CD8-positive, alpha-beta memory T cell (primary cell): ENCODE measurements at regions not wholly inside any gene's neighbourhood (a gene's known extent, or its start where the extent isn't known, plus 50 kb on each side); places are given as distances from the start of the nearest gene placed in this dataset.

ENCODE experiments used
- CTCF ChIA-PET: fragments of 350-600 bp; sonication (Branson Sonifier 250); formaldehyde crosslinking; loops from one replicate; lab custom pipeline; 2021; ENCODE audit warnings: antibody characterized with exemption; lab: Charles Lee
- POLR2A ChIA-PET: fragments of 350-600 bp; sonication (Branson Sonifier 250); formaldehyde crosslinking; loops from one replicate; lab custom pipeline; 2021; ENCODE audit warnings: antibody characterized with exemption; lab: Charles Lee
- DNase-seq, 5 donors: peaks; one replicate each; pipeline versions ENCODE4 v3.0.0 to v3.0.0-alpha.2; 2020 to 2022; ENCODE audit warnings: mixed read lengths in 1 of 5
- H3K27ac ChIP-seq: one replicate; pipeline ENCODE4 v1.7.0; 2013; ENCODE audit warnings: low read depth, mild to moderate bottlenecking, low read length, moderate library complexity
- H3K27me3 ChIP-seq: 2 replicates; pipeline ENCODE4 v1.7.0; 2013; ENCODE audit warnings: low read length, mild to moderate bottlenecking; ENCODE audit not compliant: insufficient read depth, poor library complexity, severe bottlenecking
- H3K36me3 ChIP-seq: 2 replicates; pipeline ENCODE4 v1.7.0; 2013; ENCODE audit warnings: mild to moderate bottlenecking, low read length, moderate library complexity; ENCODE audit not compliant: insufficient read depth
- H3K4me1 ChIP-seq: 2 replicates; pipeline ENCODE4 v1.7.0; 2013; ENCODE audit warnings: mild to moderate bottlenecking, low read length, moderate library complexity; ENCODE audit not compliant: insufficient read depth
- H3K4me3 ChIP-seq: 2 replicates; pipeline ENCODE4 v1.7.0; 2013; ENCODE audit warnings: mild to moderate bottlenecking, low read length
- H3K9me3 ChIP-seq: 2 replicates; pipeline ENCODE4 v1.7.0; 2013; ENCODE audit warnings: mild to moderate bottlenecking, low read length
- H3K27ac Mint-ChIP-seq, 8 donors: one replicate each; pipeline ENCODE4 v1.8.0; 2020 to 2021; ENCODE audit warnings: mixed read lengths in 8 of 8, mild to moderate bottlenecking in 6 of 8, inconsistent platforms in 3 of 8, moderate library complexity in 3 of 8
- H3K27me3 Mint-ChIP-seq, 2 donors: one replicate each; pipeline ENCODE4 v1.8.0; 2020 to 2021; ENCODE audit warnings: mixed read lengths in 2 of 2, mild to moderate bottlenecking in 1 of 2, moderate library complexity in 1 of 2
- H3K36me3 Mint-ChIP-seq, 3 donors: one replicate each; pipeline ENCODE4 v1.8.0; 2020 to 2021; ENCODE audit warnings: mixed read lengths in 3 of 3, inconsistent platforms in 1 of 3, mild to moderate bottlenecking in 1 of 3
- H3K4me1 Mint-ChIP-seq, 3 donors: one replicate each; pipeline ENCODE4 v1.8.0; 2020 to 2021; ENCODE audit warnings: mixed read lengths in 3 of 3, inconsistent platforms in 1 of 3, mild to moderate bottlenecking in 1 of 3
- H3K4me3 Mint-ChIP-seq, 7 donors: one replicate each; pipeline ENCODE4 v1.8.0; 2020 to 2021; ENCODE audit warnings: mixed read lengths in 7 of 7, mild to moderate bottlenecking in 6 of 7, moderate library complexity in 4 of 7, inconsistent platforms in 2 of 7
- H3K9me3 Mint-ChIP-seq, 5 donors: one replicate each; pipeline ENCODE4 v1.8.0; 2020 to 2022; ENCODE audit warnings: mixed read lengths in 5 of 5, mild to moderate bottlenecking in 3 of 5, moderate library complexity in 2 of 5, inconsistent platforms in 1 of 5

DNA sequence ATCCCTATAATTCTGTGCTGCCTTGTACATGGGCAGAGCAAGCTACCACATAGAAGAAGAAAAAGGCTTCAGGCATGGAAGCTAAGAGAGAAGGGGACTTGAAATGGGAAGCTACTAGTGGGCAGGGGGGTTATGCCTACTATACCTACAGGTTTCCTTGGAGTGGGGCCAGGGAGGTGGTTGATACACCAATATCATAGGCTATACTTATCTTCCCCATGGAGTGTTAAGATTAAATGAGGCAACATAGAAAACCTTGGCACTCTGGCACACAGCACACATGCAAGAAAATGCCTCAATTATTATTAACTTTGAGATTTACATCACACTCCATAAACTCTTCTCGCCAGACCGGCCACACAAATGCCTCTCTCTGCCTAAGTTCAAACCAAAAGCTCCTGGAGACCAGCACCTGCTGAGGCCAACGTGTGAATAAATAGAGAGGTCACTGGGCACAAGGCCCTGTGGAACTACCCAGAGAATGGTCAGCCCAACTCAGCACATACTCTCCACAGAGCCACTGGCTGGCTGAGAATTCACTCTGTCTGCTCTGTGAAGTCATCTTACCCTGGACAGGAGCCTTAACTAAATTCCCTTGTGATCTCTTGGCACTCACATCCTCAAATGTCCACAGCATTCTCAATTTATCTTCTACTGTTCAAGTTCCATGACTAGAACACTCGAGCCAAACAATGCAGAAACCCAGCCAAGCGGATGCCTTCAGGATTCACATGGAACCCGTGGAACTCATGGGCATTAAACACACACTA is 498.7 kb downstream of the BCL11A start:
- Histone ChIP-seq H3K27ac (no peak overlapping the region), H3K4me1 (no peaks in the 10 kb centered on the region), H3K9me3 (no peaks in the 10 kb centered on the region), H3K27me3 (no peaks in the 10 kb centered on the region), H3K36me3 (no peaks in the 10 kb centered on the region), H3K4me3 (no peak overlapping the region)
- no peaks in the 10 kb centered on the region for H3K4me1 Mint-ChIP-seq
- no peak for DNase-seq
- peaks cover 0 to 5% of the 10 kb centered on the region in 2 donors for H3K27me3 Mint-ChIP-seq
- peaks cover 0 to 13% (median 2%) of the 10 kb centered on the region in 5 donors for H3K9me3 Mint-ChIP-seq
- ChIA-PET CTCF (no interaction called here), POLR2A (no interaction called here)
- no peaks in the 10 kb centered on the region for H3K36me3 Mint-ChIP-seq
- no peak overlapping the region for H3K4me3 Mint-ChIP-seq
- H3K27ac Mint-ChIP-seq, result no peak overlapping the region

DNA sequence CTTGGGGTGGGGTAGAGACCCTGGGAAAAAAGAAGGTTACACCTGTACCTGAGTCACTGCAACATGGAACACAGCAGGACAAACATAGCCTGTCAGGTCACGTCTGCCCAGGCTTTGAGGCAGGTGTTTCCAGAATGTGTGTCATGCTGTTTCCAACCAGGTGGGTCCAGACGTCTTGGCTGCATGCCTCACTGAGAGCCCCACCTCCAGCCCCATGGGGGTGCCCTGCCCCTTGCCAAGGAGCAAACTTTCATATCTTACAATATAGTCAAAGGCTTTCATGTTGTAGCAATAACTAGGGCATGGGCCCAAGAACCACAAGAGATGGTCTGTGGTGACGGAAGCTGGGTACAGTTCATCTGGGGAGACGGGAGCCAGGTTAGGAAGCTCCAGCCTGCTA is 499.7 kb downstream of the BCL11A start:
- POLR2A ChIA-PET, result no interaction called here
- Histone ChIP-seq H3K9me3 (no peaks in the 10 kb centered on the region), H3K4me1 (no peaks in the 10 kb centered on the region), H3K27ac (no peak overlapping the region), H3K4me3 (no peak overlapping the region), H3K27me3 (no peaks in the 10 kb centered on the region), H3K36me3 (no peaks in the 10 kb centered on the region)
- H3K27ac Mint-ChIP-seq, result no peak overlapping the region
- H3K4me1 Mint-ChIP-seq, result no peaks in the 10 kb centered on the region
- DNase-seq, result no peak
- H3K4me3 Mint-ChIP-seq, result no peak overlapping the region
- CTCF ChIA-PET, result no interaction called here
- H3K9me3 Mint-ChIP-seq, result peaks cover 0 to 13% (median 2%) of the 10 kb centered on the region in 5 donors
- H3K27me3 Mint-ChIP-seq, result peaks cover 0 to 5% of the 10 kb centered on the region in 2 donors
- H3K36me3 Mint-ChIP-seq, result no peaks in the 10 kb centered on the region

DNA sequence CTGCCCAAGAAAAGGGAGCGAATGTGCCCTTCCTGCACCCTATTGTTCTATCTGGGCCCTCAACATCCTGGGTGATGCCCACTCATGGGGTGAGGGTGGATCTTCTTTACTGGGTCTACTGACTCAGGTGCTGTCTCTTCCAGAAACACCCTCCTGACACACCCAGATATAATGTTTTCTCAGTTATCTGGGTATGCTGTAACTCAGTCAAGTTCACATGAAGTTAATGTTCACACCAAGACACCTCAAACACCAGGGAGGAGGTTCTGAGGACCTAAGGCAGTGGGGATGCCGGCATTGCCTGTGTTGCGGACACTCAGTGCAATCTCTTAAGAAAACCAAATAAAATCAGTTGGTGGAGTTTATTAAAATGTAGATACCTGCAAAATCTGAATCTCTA is 500.9 kb downstream of the BCL11A start:
- Mint-ChIP-seq H3K9me3 (peaks cover 0 to 11% (median 1%) of the 10 kb centered on the region in 5 donors), H3K4me3 (no peak overlapping the region), H3K4me1 (no peaks in the 10 kb centered on the region), H3K27ac (no peak overlapping the region), H3K36me3 (no peaks in the 10 kb centered on the region), H3K27me3 (peaks cover 0 to 5% of the 10 kb centered on the region in 2 donors)
- Histone ChIP-seq H3K27ac (no peak overlapping the region), H3K4me3 (no peak overlapping the region), H3K9me3 (no peaks in the 10 kb centered on the region), H3K4me1 (no peaks in the 10 kb centered on the region), H3K36me3 (no peaks in the 10 kb centered on the region), H3K27me3 (no peaks in the 10 kb centered on the region)
- POLR2A ChIA-PET, result no interaction called here
- no peak for DNase-seq
- CTCF ChIA-PET, result no interaction called here

DNA sequence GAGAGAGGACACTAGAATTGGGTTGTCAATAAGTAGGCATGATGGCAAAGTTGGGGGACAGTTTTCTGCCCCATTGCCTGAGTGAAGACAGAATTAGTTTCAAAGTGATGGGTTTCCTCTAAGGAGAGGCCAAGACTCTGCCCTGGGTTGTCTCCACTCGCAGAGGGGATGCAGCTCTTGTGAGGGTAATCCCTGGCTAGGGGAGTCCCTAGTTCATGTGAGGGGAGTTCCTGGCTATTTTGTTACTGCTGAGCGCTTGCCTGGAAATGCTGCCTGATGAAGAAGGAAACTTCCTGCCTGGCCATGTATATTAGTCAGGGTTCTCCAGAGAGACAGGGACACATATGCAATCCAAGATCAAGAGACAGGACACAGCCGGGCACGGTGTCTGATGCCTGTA is 501.5 kb downstream of the BCL11A start:
- no peaks in the 10 kb centered on the region for H3K9me3 ChIP-seq
- H3K27me3 Mint-ChIP-seq, result peaks cover 0 to 5% of the 10 kb centered on the region in 2 donors
- peaks cover 0 to 11% (median 1%) of the 10 kb centered on the region in 5 donors for H3K9me3 Mint-ChIP-seq
- H3K4me1 Mint-ChIP-seq, result no peaks in the 10 kb centered on the region
- ChIA-PET CTCF (no interaction called here), POLR2A (no interaction called here)
- DNase-seq, result no peak
- H3K4me3 Mint-ChIP-seq, result no peak overlapping the region
- no peaks in the 10 kb centered on the region for H3K36me3 ChIP-seq
- no peaks in the 10 kb centered on the region for H3K27me3 ChIP-seq
- no peaks in the 10 kb centered on the region for H3K36me3 Mint-ChIP-seq
- H3K4me1 ChIP-seq, result no peaks in the 10 kb centered on the region
- H3K4me3 ChIP-seq, result no peak overlapping the region
- no peak overlapping the region for H3K27ac ChIP-seq
- no peak overlapping the region for H3K27ac Mint-ChIP-seq

DNA sequence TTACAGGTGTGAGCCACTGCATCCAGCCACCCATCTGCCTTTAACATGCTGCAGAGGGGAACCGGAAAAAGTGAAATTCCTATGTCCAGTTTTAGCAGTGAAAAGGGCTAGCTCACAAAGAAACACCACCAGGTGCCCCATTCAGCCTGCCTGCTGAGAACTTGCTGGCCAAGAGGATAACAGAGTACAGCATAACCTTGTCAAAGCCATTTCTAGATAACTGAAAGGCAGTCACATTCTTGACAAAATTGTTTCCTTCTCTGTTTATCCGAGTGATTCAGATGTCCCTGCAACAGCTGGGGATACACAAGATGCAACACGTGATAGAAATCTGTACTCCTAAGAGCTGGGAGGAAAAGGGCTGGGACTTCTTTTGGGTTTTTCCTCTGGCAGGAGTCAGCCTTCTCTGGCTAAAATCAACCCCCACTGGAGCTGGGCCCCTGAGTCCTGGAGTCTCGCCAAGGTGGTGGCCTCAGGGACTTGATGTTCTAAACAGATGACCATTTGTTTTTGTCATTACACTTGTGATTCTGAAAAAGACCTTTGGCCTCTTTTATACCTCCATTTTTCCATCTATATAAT is 505.4 kb downstream of the BCL11A start:
- no peaks in the 10 kb centered on the region for H3K4me1 ChIP-seq
- no peaks in the 10 kb centered on the region for H3K36me3 ChIP-seq
- Mint-ChIP-seq H3K27ac (no peak overlapping the region), H3K36me3 (no peaks in the 10 kb centered on the region), H3K9me3 (peaks cover 0 to 8% (median 3%) of the 10 kb centered on the region in 5 donors), H3K4me1 (no peaks in the 10 kb centered on the region), H3K27me3 (peaks cover 0 to 3% of the 10 kb centered on the region in 2 donors), H3K4me3 (no peak overlapping the region)
- POLR2A ChIA-PET, result no interaction called here
- no peak for DNase-seq
- CTCF ChIA-PET, result no interaction called here
- H3K27ac ChIP-seq, result no peak overlapping the region
- H3K27me3 ChIP-seq, result no peaks in the 10 kb centered on the region
- no peak overlapping the region for H3K4me3 ChIP-seq
- H3K9me3 ChIP-seq, result no peaks in the 10 kb centered on the region

DNA sequence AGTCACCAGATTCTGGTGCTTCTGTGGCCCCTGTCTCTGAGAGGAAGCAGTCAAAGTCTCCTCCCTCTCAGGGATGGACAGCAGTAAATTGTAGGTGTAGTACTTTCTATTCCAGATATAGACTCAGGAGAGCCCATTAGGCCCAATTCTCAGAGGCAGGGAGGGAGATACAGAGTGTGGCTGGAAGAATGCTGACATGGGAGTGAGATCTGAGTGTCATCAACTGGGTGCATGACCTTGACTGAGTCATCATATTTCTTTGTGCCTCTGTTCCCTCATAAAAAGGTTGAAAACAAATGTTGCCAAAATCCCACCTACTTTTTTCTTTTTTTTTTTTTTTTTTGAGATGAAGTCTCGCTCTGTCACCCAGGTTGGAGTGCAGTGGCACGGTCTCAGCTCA is 506.1 kb downstream of the BCL11A start:
- no peak overlapping the region for H3K4me3 Mint-ChIP-seq

DNA sequence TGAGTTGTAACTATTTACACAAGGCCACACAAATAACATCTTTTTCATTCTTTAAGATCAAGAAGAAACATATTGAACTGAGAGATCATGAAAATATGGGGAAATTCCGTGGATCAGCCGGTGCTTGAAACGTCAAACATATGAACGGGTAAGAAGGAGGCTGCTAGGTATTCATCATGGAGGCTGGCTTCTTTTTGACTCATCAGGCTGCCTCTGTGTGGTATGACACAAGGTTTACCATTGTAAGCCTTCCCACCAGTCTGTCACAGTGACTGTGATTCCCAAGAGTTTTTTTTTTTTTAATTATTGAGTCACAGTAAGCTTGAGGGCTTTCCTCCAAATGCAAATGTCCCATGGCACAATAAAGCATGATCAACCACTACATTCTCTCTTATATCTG is 506.9 kb downstream of the BCL11A start:
- Histone ChIP-seq H3K4me3 (no peak overlapping the region), H3K27ac (no peak overlapping the region), H3K9me3 (no peaks in the 10 kb centered on the region), H3K36me3 (no peaks in the 10 kb centered on the region), H3K4me1 (no peaks in the 10 kb centered on the region), H3K27me3 (no peaks in the 10 kb centered on the region)
- no peaks in the 10 kb centered on the region for H3K4me1 Mint-ChIP-seq
- H3K27me3 Mint-ChIP-seq, result peaks cover 0 to 3% of the 10 kb centered on the region in 2 donors
- no peak overlapping the region for H3K27ac Mint-ChIP-seq
- ChIA-PET POLR2A (no interaction called here), CTCF (no interaction called here)
- no peaks in the 10 kb centered on the region for H3K36me3 Mint-ChIP-seq
- H3K9me3 Mint-ChIP-seq, result peaks cover 0 to 8% (median 3%) of the 10 kb centered on the region in 5 donors
- H3K4me3 Mint-ChIP-seq, result no peak overlapping the region
- DNase-seq, result no peak

More for the DNA sequence above, 506.1 kb downstream of the BCL11A start:
- Mint-ChIP-seq H3K36me3 (no peaks in the 10 kb centered on the region), H3K4me1 (no peaks in the 10 kb centered on the region), H3K9me3 (peaks cover 0 to 8% (median 3%) of the 10 kb centered on the region in 5 donors), H3K27me3 (peaks cover 0 to 3% of the 10 kb centered on the region in 2 donors), H3K27ac (no peak overlapping the region)
- H3K27ac ChIP-seq, result no peak overlapping the region
- H3K4me1 ChIP-seq, result no peaks in the 10 kb centered on the region
- ChIA-PET CTCF (no interaction called here), POLR2A (no interaction called here)
- no peak overlapping the region for H3K4me3 ChIP-seq
- H3K27me3 ChIP-seq, result no peaks in the 10 kb centered on the region
- no peaks in the 10 kb centered on the region for H3K9me3 ChIP-seq
- H3K36me3 ChIP-seq, result no peaks in the 10 kb centered on the region
- DNase-seq, result no peak

DNA sequence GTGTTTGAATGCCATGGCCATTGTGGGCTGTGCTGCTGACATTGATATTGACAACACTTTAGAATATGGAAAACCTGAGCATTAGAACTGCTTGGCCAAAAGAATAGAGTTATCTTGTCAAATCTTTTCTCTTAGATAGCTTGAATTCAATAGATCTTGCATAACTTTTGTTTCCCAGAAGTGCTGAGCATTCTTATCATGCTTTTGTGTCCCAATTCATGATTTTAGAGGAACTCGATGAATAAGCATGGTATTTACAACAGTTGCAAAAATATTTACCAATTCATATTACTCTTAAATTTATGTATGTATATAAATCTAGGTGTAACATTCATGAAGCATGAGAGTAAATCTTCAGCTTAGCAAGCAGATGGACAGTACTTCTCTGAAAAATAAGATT is 508.0 kb downstream of the BCL11A start:
- Histone ChIP-seq H3K9me3 (no peaks in the 10 kb centered on the region), H3K36me3 (no peaks in the 10 kb centered on the region), H3K27ac (no peak overlapping the region), H3K4me1 (no peaks in the 10 kb centered on the region), H3K4me3 (no peak overlapping the region), H3K27me3 (no peaks in the 10 kb centered on the region)
- Mint-ChIP-seq H3K9me3 (peaks cover 0 to 8% (median 3%) of the 10 kb centered on the region in 5 donors), H3K36me3 (no peaks in the 10 kb centered on the region), H3K27ac (no peak overlapping the region), H3K27me3 (no peaks in the 10 kb centered on the region), H3K4me3 (no peak overlapping the region), H3K4me1 (no peaks in the 10 kb centered on the region)
- no peak for DNase-seq
- ChIA-PET POLR2A (no interaction called here), CTCF (interaction anchor here (0.6 kb wide), 1 partner anchor 13 kb away, joined by 3 read pairs; no protein-coding TSS in a partner anchor)
